Transverse colon (tissue), 4 donors: ENCODE measurements at regions not wholly inside any gene's neighbourhood (a gene's known extent, or its start where the extent isn't known, plus 50 kb on each side); places are given as distances from the start of the nearest gene placed in this dataset.

Experiments
- DNase-seq: peaks from one replicate; pipeline ENCODE4 v3.0.0-alpha.2; 2019
- H3K27ac ChIP-seq, 4 donors: fragments of 200-600 bp; sonication (generic); 2 replicates each; pipeline ENCODE4 v1.5.1; 2016 to 2018; ENCODE audit warnings: inconsistent platforms in 4 of 4
- H3K27me3 ChIP-seq: fragments of 200-600 bp; sonication (generic); 2 replicates; pipeline ENCODE4 v1.5.1; 2017; ENCODE audit warnings: inconsistent platforms
- H3K36me3 ChIP-seq, 4 donors: fragments of 200-600 bp; sonication (generic); 2 replicates each; pipeline ENCODE4 v1.5.1; 2017 to 2019; ENCODE audit warnings: inconsistent platforms in 4 of 4
- H3K4me1 ChIP-seq, 4 donors: fragments of 200-600 bp; sonication (generic); 2 replicates each; pipeline ENCODE4 v1.5.1; 2017 to 2020; ENCODE audit warnings: inconsistent platforms in 4 of 4
- H3K4me3 ChIP-seq, 4 donors: fragments of 200-600 bp; sonication (generic); 1 replicate in 1 of 4; 2 replicates in 3 of 4; pipeline versions ENCODE4 v1.5.1 to v1.6.1; 2017 to 2019; ENCODE audit warnings: inconsistent platforms in 4 of 4
- H3K9me3 ChIP-seq, 2 donors: fragments of 200-600 bp; sonication (generic); 2 replicates each; pipeline ENCODE4 v1.5.1; 2017 to 2019; ENCODE audit warnings: inconsistent platforms in 2 of 2
- EP300 ChIP-seq: sonication (generic); formaldehyde crosslinking; IDR thresholded peaks from one replicate; pipeline ENCODE4 v1.6.1; 2017; ENCODE audit warnings: antibody characterized with exemption, low read depth
- POLR2A ChIP-seq: fragments of 450-650 bp; IDR thresholded peaks from one replicate; pipeline ENCODE4 v1.6.1; 2016; ENCODE audit warnings: antibody characterized with exemption, mild to moderate bottlenecking, moderate library complexity
- POLR2AphosphoS5 ChIP-seq, 3 donors: sonication (generic); formaldehyde crosslinking; IDR thresholded peaks; one replicate each; pipeline ENCODE4 v1.6.1; 2016; ENCODE audit warnings: antibody characterized with exemption in 3 of 3
- WGBS, 2 donors: methylation state at CpG; one replicate each; pipeline ENCODE4 v1.1.5; 2018; ENCODE audit warnings: low coverage in 1 of 2; 5-methylcytosine and 5-hydroxymethylcytosine counted together
- in situ Hi-C, 4 donors: fragments of 200-750 bp; cut with MboI; loops; one replicate each; pipeline versions ENCODE4 v1.15.0 to v1.15.1; 2017; ENCODE audit warnings: low sequenced_read_pairs in 3 of 4, low pct_ligation_motif_present in 1 of 4, low pct_unique_long_range_greater_than_20kb in 1 of 4
- intact Hi-C: fragments of 100-400 bp; cut with DNase I; formaldehyde crosslinking; loops from one replicate; pipeline ENCODE4 v1.15.1; 2023; ENCODE audit warnings: low total_unique reads
- TF ChIP-seq, protein P1 (sequence below), 5 experiments: fragments of 200-600 bp in 3 of 5; fragments of 450-650 bp in 2 of 5; sonication (generic) in 3 of 5; IDR thresholded peaks; 1 replicate in 2 of 5; 2 replicates in 3 of 5; pipeline ENCODE4 v1.5.1; 2016 to 2017; ENCODE audit warnings: antibody characterized with exemption in 5 of 5, inconsistent platforms in 3 of 5, mild to moderate bottlenecking in 2 of 5, moderate library complexity in 1 of 5

DNA sequence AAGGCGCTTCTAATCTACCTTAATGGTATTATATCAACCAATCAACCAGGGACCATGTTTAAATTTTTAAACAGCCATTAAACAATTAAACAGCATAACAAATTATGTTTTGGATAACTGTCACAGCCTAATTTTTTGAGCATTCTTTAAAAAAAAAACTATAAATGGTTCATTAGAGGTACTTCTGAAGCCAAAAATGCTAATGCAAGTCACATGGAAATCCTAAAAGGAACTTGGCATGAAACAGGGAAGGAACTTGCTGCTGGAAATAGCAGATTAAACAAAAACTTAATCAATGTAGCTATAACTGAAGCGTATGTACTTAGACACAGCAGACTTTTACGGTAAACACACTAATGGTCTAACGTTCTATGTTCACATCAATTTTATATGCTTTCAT, 190.2 kb upstream of the BTG1 start:
- Histone ChIP-seq H3K9me3 (no peaks in the 10 kb centered on the region), H3K4me3 (no peak overlapping the region), H3K36me3 (no peaks in the 10 kb centered on the region), H3K27me3 (no peaks in the 10 kb centered on the region), H3K4me1 (peaks cover 0 to 24% (median 11%) of the 10 kb centered on the region in 4 donors), H3K27ac (peak overlapping the region in 1 of 4 donors; percentile 1)
- intact Hi-C loops (no loop called here), in situ Hi-C loops (no loop called here)
- no peak for DNase-seq
- WGBS, 2 donors: 50% methylated on average over 4 of the region's 4 CpGs
- no peak for TF ChIP-seq POLR2A
- TF ChIP-seq, protein P1, sequence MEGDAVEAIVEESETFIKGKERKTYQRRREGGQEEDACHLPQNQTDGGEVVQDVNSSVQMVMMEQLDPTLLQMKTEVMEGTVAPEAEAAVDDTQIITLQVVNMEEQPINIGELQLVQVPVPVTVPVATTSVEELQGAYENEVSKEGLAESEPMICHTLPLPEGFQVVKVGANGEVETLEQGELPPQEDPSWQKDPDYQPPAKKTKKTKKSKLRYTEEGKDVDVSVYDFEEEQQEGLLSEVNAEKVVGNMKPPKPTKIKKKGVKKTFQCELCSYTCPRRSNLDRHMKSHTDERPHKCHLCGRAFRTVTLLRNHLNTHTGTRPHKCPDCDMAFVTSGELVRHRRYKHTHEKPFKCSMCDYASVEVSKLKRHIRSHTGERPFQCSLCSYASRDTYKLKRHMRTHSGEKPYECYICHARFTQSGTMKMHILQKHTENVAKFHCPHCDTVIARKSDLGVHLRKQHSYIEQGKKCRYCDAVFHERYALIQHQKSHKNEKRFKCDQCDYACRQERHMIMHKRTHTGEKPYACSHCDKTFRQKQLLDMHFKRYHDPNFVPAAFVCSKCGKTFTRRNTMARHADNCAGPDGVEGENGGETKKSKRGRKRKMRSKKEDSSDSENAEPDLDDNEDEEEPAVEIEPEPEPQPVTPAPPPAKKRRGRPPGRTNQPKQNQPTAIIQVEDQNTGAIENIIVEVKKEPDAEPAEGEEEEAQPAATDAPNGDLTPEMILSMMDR (IDR thresholded peaks at IDR 0.05): no peak
- TF ChIP-seq EP300: no peak
- TF ChIP-seq POLR2AphosphoS5 (IDR thresholded peaks at IDR 0.05): no peak

DNA sequence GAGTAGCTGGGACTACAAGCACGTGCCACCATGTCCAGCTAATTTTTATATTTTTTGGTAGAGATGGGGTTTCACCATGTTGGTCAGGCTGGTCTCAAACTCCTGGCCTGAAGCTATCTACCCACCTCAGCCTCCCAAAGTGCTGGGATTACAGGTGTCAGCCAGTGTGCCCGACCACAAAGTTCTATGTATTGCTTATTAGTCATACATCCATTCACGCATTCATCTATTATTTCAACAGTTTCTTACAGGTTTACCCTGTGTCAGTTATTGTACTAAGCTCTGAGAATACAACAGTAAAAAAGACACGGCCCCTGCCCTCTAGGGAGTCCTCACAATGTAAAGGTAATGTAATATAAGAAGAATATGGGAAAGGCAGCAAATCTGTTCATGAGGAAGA, 188.9 kb upstream of the BTG1 start:
- Histone ChIP-seq H3K27ac (no peak overlapping the region), H3K4me1 (peaks cover 0 to 21% (median 11%) of the 10 kb centered on the region in 4 donors), H3K9me3 (no peaks in the 10 kb centered on the region), H3K36me3 (no peaks in the 10 kb centered on the region), H3K4me3 (no peak overlapping the region), H3K27me3 (no peaks in the 10 kb centered on the region)
- intact Hi-C loops: no loop called here
- TF ChIP-seq EP300 (no peak), POLR2A (no peak), POLR2AphosphoS5 (IDR thresholded peaks at IDR 0.05) (no peak)
- TF ChIP-seq, protein P1 (IDR thresholded peaks at IDR 0.05): no peak
- in situ Hi-C loops: no loop called here
- 93 to 94% methylated on average over 4 of the region's 4 CpGs for WGBS, 2 donors
- DNase-seq: no peak

DNA sequence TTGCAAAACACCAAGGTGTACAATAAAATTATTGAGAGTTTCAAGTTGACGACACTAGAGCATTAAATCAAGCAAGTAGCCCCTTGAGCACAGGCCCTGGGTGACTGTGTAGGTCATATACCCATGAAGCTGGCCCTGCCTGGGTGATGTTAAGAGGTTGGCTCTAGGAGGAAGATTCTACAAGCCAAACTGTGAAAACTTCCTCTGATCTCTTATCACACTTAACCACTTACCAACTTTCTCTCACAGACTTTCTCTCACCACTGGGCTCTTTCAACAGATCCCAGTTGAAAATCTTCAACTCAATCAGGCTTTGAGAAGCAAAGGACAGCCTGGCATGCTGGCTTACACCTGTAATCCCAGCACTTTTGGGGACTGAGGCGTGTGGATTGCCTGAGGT, 186.9 kb upstream of the BTG1 start:
- H3K27ac ChIP-seq: no peak overlapping the region
- no peak for DNase-seq
- intact Hi-C loops (no loop called here), in situ Hi-C loops (no loop called here)
- TF ChIP-seq, protein P1 (IDR thresholded peaks at IDR 0.05): no peak
- TF ChIP-seq POLR2AphosphoS5 (IDR thresholded peaks at IDR 0.05): no peak
- no peak for TF ChIP-seq POLR2A
- no peak for TF ChIP-seq EP300
- peaks cover 0 to 21% (median 11%) of the 10 kb centered on the region in 4 donors for H3K4me1 ChIP-seq
- H3K4me3 ChIP-seq: no peak overlapping the region
- H3K9me3 ChIP-seq: no peaks in the 10 kb centered on the region
- WGBS, 2 donors: 97 to 100% methylated on average over 1 to 2 of the region's 2 CpGs
- no peaks in the 10 kb centered on the region for H3K27me3 ChIP-seq
- no peaks in the 10 kb centered on the region for H3K36me3 ChIP-seq

DNA sequence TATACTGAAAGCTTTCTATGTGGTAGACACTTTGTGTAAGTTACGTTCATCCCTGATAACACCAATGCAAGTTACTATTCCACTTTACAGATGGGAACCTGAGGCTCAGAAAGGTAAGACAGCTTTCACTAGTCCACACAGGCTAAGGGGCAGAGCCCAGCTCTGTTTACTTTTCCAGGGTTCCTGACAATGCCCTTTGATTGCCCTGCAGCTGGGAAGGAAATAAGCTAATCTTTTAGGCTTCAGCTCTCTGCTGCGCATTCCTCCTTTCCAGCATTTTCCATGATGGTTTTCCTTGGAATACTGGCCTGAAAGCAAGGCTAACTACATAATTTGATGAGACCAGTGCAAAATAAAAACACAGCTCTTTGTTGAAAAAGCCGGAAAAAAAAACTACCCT, 185.7 kb upstream of the BTG1 start:
- H3K27me3 ChIP-seq: no peaks in the 10 kb centered on the region
- intact Hi-C loops: no loop called here
- TF ChIP-seq POLR2A (no peak), POLR2AphosphoS5 (IDR thresholded peaks at IDR 0.05) (no peak), EP300 (no peak)
- TF ChIP-seq, protein P1 (IDR thresholded peaks at IDR 0.05): no peak
- H3K4me3 ChIP-seq: no peak overlapping the region
- no peak overlapping the region for H3K27ac ChIP-seq
- H3K4me1 ChIP-seq: peaks cover 0 to 17% (median 11%) of the 10 kb centered on the region in 4 donors
- H3K9me3 ChIP-seq: no peaks in the 10 kb centered on the region
- in situ Hi-C loops: no loop called here
- WGBS, 2 donors: 49 to 88% methylated on average over 2 to 3 of the region's 3 CpGs
- no peak for DNase-seq
- no peaks in the 10 kb centered on the region for H3K36me3 ChIP-seq
